ENCODE measurements at regions not wholly inside any gene's neighbourhood (a gene's known extent, or its start where the extent isn't known, plus 50 kb on each side); places are given as distances from the start of the nearest gene placed in this dataset.

DNA sequence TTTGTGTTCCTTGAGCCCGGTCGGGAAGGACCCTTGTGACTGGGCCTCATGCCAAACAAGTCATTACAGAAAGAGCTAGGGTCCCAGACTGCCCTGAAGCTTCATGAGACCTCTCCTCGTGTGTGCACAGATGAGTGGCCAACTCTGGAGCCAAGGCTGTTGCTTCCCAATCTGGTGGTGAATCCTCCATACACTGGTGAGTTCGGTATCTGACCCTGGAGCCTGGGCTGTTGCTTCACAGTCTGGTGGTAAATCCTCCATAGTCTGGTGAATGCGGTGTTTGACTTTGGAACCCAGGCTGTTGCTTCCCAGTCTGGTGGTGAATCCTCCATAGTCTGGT lies 737.8 kb downstream of the MATN1 start:
- ATAC-seq (replicated peaks; ENCODE audit: extremely low read depth, poor library complexity, severe bottlenecking) (no peak), DNase-seq (ENCODE audit: low spot score in 2 of 2) (no peak)
- Mint-ChIP-seq H3K27me3 (peaks cover 74% of the 10 kb centered on the region), H3K36me3 (ENCODE audit: insufficient read depth) (no peaks in the 10 kb centered on the region), H3K9me3 (peaks cover 7% of the 10 kb centered on the region), H3K27ac (ENCODE audit: low read depth) (no peak overlapping the region), H3K4me3 (no peak overlapping the region), H3K4me1 (no peaks in the 10 kb centered on the region)

DNA sequence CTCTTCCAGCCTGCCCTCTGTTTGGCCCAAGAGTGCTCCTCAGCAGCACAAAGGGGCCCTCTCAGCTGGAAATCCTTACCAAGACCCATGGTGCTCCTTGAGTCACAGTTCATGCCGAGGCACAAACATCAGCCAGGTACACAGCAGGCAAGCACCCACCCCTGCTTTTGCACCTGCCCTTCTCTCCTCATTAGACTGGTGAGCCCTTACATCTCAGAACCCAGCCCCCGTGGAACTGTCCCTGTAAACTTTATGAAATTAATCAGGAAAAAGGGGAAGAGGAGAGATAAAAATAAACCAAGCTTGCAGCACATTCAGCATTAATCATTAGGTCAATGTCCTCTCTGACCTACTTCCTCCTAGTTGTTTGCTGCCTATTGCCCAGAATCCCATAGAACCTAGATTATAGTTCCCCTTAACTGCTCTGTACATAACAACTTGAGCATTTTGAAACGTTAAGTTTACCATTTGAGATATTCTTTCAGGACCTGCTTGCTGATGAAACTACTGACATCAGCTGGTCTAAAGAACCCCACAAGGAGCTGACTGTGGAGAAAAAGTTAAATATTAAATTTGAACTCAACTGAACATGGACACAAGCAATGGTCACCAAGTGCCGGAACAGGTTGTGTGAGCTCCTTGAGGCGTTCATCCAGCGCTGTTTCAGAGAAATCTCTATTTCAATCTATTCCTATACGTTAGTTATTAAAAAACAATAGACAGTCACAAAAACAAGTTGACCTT lies 738.4 kb downstream of the MATN1 start:
- H3K4me1 Mint-ChIP-seq = no peaks in the 10 kb centered on the region
- peaks cover 74% of the 10 kb centered on the region for H3K27me3 Mint-ChIP-seq
- H3K27ac Mint-ChIP-seq (ENCODE audit: low read depth) = no peak overlapping the region
- no peak overlapping the region for H3K4me3 Mint-ChIP-seq
- no peak for DNase-seq (ENCODE audit: low spot score in 2 of 2)
- ATAC-seq (replicated peaks; ENCODE audit: extremely low read depth, poor library complexity, severe bottlenecking) = no peak
- H3K36me3 Mint-ChIP-seq (ENCODE audit: insufficient read depth) = no peaks in the 10 kb centered on the region
- H3K9me3 Mint-ChIP-seq = peaks cover 7% of the 10 kb centered on the region

DNA sequence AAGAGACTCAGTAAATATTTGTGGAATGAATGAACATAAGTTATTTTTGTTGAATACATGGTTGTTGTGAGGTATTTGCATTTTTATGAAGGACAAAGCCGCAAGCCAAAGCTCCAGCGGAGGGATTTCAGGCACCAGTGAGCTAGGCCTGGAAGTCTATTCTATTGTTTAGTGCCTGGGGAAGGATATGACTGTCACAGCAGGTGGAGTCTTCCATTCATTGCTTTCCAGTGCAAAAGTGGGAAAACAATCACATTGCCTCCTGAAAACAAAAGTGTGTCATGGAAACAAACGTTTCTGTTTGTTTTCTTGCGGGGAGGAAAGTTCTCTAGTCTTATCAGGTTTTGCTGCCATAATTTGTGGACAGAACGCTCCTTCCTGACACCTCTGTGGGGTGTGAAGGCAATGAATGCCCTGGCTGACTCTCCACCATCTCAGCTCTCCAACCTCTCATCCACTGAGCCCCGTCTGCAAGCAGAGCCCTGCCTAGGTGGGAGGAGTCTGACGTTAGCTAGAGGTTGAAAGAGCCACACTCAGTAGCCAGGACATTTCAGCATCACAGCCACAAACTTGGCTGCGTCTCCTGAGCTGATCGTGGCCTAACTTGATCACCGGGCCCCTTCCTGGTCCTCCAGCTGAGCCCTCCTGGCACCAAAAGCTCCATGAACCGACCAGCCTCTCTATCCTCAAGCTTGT lies 739.1 kb downstream of the MATN1 start:
- no peak for ATAC-seq (replicated peaks; ENCODE audit: extremely low read depth, poor library complexity, severe bottlenecking)

DNA sequence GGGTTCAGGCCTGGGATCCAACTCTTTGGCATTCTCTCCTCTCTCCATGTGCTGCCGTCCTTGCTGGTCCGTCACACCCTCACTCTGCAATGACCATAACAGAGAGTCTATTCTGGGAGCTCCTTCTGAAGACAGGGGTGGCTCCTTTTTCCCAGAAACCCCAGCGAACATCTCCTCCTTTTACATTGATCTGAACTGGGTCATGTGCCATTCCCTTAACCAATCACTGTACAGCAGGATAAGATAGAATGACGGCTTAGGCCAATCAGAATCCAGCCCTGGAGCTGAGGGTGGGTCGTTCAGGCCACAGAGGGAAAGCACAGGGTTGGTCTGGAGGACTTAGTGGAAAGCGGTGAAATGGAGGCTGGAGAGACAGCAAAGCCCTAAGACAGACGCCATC lies 740.1 kb downstream of the MATN1 start:
- H3K4me1 Mint-ChIP-seq = no peaks in the 10 kb centered on the region
- no peaks in the 10 kb centered on the region for H3K36me3 Mint-ChIP-seq (ENCODE audit: insufficient read depth)
- no peak overlapping the region for H3K27ac Mint-ChIP-seq (ENCODE audit: low read depth)
- no peak overlapping the region for H3K4me3 Mint-ChIP-seq
- H3K9me3 Mint-ChIP-seq = peaks cover 7% of the 10 kb centered on the region
- peaks cover 74% of the 10 kb centered on the region for H3K27me3 Mint-ChIP-seq
- DNase-seq (ENCODE audit: low spot score in 2 of 2) = no peak
- ATAC-seq (replicated peaks; ENCODE audit: extremely low read depth, poor library complexity, severe bottlenecking) = no peak

More for the DNA sequence above, 739.1 kb downstream of the MATN1 start:
- H3K36me3 Mint-ChIP-seq (ENCODE audit: insufficient read depth) = no peaks in the 10 kb centered on the region
- DNase-seq (ENCODE audit: low spot score in 2 of 2) = no peak
- no peaks in the 10 kb centered on the region for H3K4me1 Mint-ChIP-seq
- H3K27ac Mint-ChIP-seq (ENCODE audit: low read depth) = no peak overlapping the region
- H3K9me3 Mint-ChIP-seq = peaks cover 7% of the 10 kb centered on the region
- H3K4me3 Mint-ChIP-seq = no peak overlapping the region
- peaks cover 74% of the 10 kb centered on the region for H3K27me3 Mint-ChIP-seq

DNA sequence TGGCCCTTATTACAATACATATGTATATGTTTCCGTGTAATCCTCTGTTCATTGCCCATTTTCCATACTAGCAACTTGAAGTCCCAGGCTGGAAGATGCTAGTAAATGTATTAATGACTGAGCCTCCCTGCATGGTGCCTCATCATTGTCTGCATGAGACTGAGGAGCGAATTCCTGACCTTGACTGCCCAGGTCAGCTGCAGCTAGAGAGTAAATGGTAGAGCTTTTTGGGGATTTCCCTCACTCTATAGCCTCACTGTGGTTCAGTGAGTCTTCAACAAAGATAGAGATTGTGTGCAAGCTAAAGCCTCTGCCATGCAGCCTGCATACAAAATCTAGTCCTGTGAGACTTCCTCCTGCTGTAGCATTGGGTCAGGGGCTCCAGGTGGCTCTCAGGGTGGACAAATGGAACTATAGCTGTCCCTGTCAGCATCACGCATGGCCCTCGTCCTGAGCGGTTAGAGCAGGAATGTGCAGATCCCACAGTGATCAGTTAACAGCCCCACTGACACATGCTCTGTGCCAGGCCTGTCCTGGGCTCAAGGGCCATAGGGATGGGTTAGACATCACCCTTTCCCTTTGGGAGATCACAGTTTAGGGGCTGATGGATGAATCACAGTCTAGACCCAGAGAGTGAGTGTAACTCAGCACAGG lies 741.7 kb downstream of the MATN1 start:
- no peak for DNase-seq (ENCODE audit: low spot score in 2 of 2)
- Mint-ChIP-seq H3K4me3 (no peak overlapping the region), H3K4me1 (no peaks in the 10 kb centered on the region), H3K9me3 (peaks cover 13% of the 10 kb centered on the region), H3K36me3 (ENCODE audit: insufficient read depth) (no peaks in the 10 kb centered on the region), H3K27me3 (peaks cover 68% of the 10 kb centered on the region), H3K27ac (ENCODE audit: low read depth) (no peak overlapping the region)
- ATAC-seq (replicated peaks; ENCODE audit: extremely low read depth, poor library complexity, severe bottlenecking) = no peak

DNA sequence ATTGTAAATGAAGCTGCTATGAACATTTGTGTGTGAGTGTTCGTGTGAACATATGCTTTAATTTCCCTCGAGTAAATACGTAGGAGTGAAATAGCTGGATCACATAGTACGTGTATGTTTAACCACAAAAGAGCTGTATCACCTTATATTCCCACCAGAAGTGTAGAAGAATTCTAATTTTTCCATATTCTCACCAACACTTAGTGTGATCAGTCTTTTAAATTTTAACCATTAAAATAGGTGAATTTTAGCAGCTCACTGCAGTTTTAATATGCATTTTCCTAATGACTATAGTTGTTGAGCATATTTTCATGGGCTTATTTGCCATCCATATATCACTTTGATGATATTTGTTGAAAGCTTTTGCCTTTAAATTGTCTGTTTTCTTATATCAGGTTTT lies 741.2 kb downstream of the PTPRU start:
- ATAC-seq (replicated peaks; ENCODE audit: extremely low read depth, poor library complexity, severe bottlenecking) (no peak), DNase-seq (ENCODE audit: low spot score in 2 of 2) (no peak)
- Mint-ChIP-seq H3K9me3 (peaks cover 22% of the 10 kb centered on the region), H3K4me1 (no peaks in the 10 kb centered on the region), H3K27ac (ENCODE audit: low read depth) (no peak overlapping the region), H3K27me3 (peaks cover 41% of the 10 kb centered on the region), H3K36me3 (ENCODE audit: insufficient read depth) (no peaks in the 10 kb centered on the region), H3K4me3 (no peak overlapping the region)

DNA sequence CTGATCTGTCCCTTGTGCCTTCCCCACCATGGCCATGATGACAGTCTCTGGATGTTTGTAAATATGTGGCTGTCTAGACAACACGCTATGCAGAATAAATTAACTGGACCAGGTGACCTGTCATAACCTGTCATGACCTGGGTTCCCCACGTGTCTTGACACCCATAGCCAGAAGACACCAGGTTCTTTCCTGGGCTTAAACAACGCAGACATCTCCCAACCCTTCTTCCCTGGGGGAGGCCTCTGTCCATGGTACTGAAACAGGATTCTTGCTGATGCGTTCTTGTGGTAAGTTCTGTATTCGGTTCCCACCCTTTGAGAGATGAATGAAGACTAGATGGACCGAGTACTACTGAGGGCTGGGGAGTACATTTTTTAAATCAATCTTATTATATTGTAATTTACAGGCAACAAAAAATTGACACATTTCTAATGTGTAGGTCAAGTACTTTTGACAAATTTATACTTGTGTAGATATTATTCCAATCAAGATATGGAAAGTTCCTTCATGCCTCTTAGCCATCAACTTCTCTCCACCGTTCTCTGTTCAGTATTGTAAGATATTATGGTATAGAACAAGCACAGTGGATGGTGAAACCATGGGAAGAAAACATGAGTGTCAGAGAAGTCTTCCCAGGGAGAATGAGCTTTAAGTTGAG lies 738.8 kb downstream of the PTPRU start:
- DNase-seq (ENCODE audit: low spot score in 2 of 2) = no peak
- peaks cover 39% of the 10 kb centered on the region for H3K27me3 Mint-ChIP-seq
- ATAC-seq (replicated peaks; ENCODE audit: extremely low read depth, poor library complexity, severe bottlenecking) = no peak
- no peaks in the 10 kb centered on the region for H3K4me1 Mint-ChIP-seq
- H3K36me3 Mint-ChIP-seq (ENCODE audit: insufficient read depth) = no peaks in the 10 kb centered on the region
- H3K4me3 Mint-ChIP-seq = no peak overlapping the region
- peaks cover 23% of the 10 kb centered on the region for H3K9me3 Mint-ChIP-seq
- H3K27ac Mint-ChIP-seq (ENCODE audit: low read depth) = no peak overlapping the region

DNA sequence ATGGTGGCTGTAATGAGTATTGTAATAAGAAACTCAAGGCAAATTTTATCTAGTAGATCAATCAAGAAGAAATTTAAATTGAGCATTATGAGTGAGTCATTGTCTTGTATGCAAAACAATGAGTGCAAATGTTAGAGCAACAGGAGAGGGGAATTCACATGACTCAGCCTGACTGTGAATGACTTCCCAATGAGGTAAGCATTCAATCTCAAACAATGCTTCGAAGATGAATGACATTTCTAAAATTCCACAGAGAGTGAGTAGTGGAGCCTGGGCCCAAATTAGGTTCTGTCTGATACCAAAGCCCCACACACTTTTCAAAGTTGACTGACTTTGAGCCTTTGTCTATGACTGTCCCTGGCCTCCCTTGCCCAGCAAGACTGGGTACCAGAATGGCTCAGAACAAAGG lies 738.0 kb downstream of the PTPRU start:
- ATAC-seq (replicated peaks; ENCODE audit: extremely low read depth, poor library complexity, severe bottlenecking) (no peak), DNase-seq (ENCODE audit: low spot score in 2 of 2) (no peak)
- Mint-ChIP-seq H3K9me3 (peaks cover 23% of the 10 kb centered on the region), H3K27me3 (peaks cover 32% of the 10 kb centered on the region), H3K27ac (ENCODE audit: low read depth) (no peak overlapping the region), H3K36me3 (ENCODE audit: insufficient read depth) (no peaks in the 10 kb centered on the region), H3K4me1 (no peaks in the 10 kb centered on the region), H3K4me3 (no peak overlapping the region)

DNA sequence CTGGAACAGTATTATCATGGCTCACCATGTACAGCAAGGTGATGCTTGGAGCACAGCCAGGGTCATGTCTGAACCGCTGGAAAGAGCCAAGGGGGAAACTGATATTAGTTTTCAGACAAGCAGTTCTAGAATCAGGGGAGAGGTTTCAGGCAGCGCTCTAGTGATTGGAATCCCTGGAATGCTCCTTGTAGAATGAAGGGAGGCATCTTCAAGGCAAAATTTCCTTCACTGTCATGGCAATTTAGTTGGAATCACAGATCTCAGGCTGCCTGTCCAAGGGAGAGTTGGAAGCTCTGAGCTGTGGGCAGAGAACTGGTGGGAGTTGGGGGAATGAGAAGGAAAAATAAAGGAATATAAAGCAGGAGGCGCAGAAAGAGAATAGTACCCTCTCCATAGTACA lies 737.1 kb downstream of the PTPRU start:
- Mint-ChIP-seq H3K36me3 (ENCODE audit: insufficient read depth) (no peaks in the 10 kb centered on the region), H3K9me3 (peaks cover 23% of the 10 kb centered on the region), H3K4me3 (no peak overlapping the region), H3K27me3 (peaks cover 32% of the 10 kb centered on the region), H3K27ac (ENCODE audit: low read depth) (no peak overlapping the region), H3K4me1 (no peaks in the 10 kb centered on the region)
- DNase-seq (ENCODE audit: low spot score in 2 of 2) = no peak
- no peak for ATAC-seq (replicated peaks; ENCODE audit: extremely low read depth, poor library complexity, severe bottlenecking)

DNA sequence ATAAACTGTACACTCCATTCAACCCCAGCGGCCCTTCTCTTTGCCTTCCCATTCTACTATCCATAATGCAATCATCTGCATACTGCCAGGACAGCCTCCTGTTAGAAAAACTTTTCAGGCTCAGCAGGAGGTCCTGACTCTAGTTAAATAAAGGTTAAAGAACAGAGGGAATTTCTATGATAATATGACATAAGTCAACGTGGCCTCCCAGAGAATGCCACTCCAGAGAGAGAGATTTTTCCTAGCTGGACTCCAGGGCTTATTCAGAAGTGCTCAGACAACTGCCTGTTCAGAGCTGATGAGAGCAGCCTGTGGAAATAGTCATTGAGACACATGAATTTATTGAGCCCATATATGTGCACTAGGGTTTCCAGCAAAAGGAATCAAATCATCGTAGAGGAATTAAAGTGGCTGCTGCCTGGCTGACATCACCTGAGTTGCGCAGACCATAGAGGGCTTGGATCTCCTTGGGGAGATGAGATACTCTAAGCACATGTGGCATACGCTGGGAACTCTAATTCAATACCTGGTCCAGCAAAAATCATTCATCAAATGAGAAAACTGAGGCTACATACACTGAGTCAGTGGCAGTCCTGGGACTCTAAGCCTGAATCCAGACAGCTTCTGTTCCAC lies 736.2 kb downstream of the PTPRU start:
- Mint-ChIP-seq H3K9me3 (peaks cover 23% of the 10 kb centered on the region), H3K27ac (ENCODE audit: low read depth) (no peak overlapping the region), H3K36me3 (ENCODE audit: insufficient read depth) (no peaks in the 10 kb centered on the region), H3K4me1 (no peaks in the 10 kb centered on the region), H3K4me3 (no peak overlapping the region), H3K27me3 (peaks cover 32% of the 10 kb centered on the region)
- DNase-seq (ENCODE audit: low spot score in 2 of 2) (no peak), ATAC-seq (replicated peaks; ENCODE audit: extremely low read depth, poor library complexity, severe bottlenecking) (no peak)

DNA sequence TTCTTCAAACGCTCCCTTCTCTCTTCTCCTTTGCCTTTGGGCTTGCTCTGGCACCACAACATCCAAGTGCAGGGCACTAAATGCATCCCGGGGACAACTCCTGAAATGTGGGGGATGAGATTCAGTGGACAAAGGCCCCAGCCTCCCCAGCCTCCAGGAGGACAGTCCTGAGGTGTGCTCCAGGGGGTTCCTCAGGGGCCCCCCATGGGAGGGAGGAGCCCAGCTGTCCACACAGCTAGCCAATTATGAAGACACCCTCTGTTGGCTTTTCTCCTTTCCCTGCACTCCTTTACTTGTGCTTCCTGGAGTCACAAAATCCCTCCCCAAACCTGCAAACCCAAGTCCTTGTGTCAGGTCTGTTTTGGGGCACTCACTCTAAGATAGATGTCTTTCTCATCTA lies 735.4 kb downstream of the PTPRU start:
- Mint-ChIP-seq H3K27ac (ENCODE audit: low read depth) (no peak overlapping the region), H3K4me3 (no peak overlapping the region), H3K4me1 (no peaks in the 10 kb centered on the region), H3K36me3 (ENCODE audit: insufficient read depth) (no peaks in the 10 kb centered on the region), H3K9me3 (peaks cover 16% of the 10 kb centered on the region), H3K27me3 (peaks cover 32% of the 10 kb centered on the region)
- ATAC-seq (replicated peaks; ENCODE audit: extremely low read depth, poor library complexity, severe bottlenecking) (no peak), DNase-seq (ENCODE audit: low spot score in 2 of 2) (no peak)

DNA sequence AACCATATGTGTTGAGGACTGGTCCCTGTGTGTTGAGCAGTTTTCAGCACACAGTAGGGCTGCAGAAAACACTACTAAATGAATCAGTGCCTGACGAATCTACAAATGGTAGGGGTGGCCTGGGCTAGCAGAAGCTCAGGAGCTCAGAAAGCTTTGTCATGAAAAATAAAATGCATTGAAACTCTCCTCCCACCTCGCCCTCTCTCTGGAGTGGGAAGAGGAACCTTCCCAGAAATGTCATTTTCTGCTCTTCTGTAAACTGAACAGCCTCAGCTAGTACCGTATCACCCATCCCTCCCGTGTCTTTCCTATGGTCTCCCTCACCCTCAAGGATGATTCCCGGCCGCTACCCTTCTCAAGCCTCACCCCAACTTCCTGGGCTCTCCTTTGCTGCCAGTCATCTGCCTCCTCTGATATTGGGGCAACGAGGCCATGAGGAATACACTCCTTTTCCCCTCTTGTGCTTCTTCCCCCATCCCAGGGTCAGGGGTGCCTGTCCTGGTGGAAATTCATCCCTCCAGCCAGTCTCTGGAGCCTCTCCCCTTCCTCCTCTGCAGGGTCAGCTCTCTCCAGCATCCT lies 734.5 kb downstream of the PTPRU start:
- H3K27ac Mint-ChIP-seq (ENCODE audit: low read depth) = no peak overlapping the region
- no peak overlapping the region for H3K4me3 Mint-ChIP-seq
- peaks cover 39% of the 10 kb centered on the region for H3K27me3 Mint-ChIP-seq
- H3K9me3 Mint-ChIP-seq = peaks cover 14% of the 10 kb centered on the region
- DNase-seq (ENCODE audit: low spot score in 2 of 2) (no peak), ATAC-seq (replicated peaks; ENCODE audit: extremely low read depth, poor library complexity, severe bottlenecking) (no peak)
- no peaks in the 10 kb centered on the region for H3K36me3 Mint-ChIP-seq (ENCODE audit: insufficient read depth)
- no peaks in the 10 kb centered on the region for H3K4me1 Mint-ChIP-seq
